Astrocyte (in vitro differentiated cells and primary cell): ENCODE measurements at regions not wholly inside any gene's neighbourhood (a gene's known extent, or its start where the extent isn't known, plus 50 kb on each side); places are given as distances from the start of the nearest gene placed in this dataset.

Experiments used
- EZH2 ChIP-seq: IDR thresholded peaks from 2 replicates; pipeline ENCODE4 v1.6.1; 2012; ENCODE audit warnings: mild to moderate bottlenecking, low read length, inconsistent platforms; ENCODE audit not compliant: insufficient read depth
- TF ChIP-seq, protein P1 (sequence below): IDR thresholded peaks from 2 replicates; pipeline ENCODE4 v1.5.1; 2011; ENCODE audit warnings: low read depth, mild to moderate bottlenecking, inconsistent platforms, low read length, moderate library complexity; ENCODE audit not compliant: insufficient read depth

- TF ChIP-seq, protein P1, sequence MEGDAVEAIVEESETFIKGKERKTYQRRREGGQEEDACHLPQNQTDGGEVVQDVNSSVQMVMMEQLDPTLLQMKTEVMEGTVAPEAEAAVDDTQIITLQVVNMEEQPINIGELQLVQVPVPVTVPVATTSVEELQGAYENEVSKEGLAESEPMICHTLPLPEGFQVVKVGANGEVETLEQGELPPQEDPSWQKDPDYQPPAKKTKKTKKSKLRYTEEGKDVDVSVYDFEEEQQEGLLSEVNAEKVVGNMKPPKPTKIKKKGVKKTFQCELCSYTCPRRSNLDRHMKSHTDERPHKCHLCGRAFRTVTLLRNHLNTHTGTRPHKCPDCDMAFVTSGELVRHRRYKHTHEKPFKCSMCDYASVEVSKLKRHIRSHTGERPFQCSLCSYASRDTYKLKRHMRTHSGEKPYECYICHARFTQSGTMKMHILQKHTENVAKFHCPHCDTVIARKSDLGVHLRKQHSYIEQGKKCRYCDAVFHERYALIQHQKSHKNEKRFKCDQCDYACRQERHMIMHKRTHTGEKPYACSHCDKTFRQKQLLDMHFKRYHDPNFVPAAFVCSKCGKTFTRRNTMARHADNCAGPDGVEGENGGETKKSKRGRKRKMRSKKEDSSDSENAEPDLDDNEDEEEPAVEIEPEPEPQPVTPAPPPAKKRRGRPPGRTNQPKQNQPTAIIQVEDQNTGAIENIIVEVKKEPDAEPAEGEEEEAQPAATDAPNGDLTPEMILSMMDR: no peak
- TF ChIP-seq EZH2: no peak
Measured at GRCh38 chr2:234790380-234790779, 161.4 kb upstream of the SH3BP4 start.
